GM19468 (cell line): ENCODE measurements at regions not wholly inside any gene's neighbourhood (a gene's known extent, or its start where the extent isn't known, plus 50 kb on each side); places are given as distances from the start of the nearest gene placed in this dataset.

Experiments used
- ATAC-seq: cut with Tn5 transposase; IDR thresholded peaks from one replicate; pipeline ENCODE4 v1.9.1; 2021; ENCODE audit warnings: mild to moderate bottlenecking, moderate library complexity, moderate number of reproducible peaks; ENCODE audit not compliant: unreplicated experiment; ENCODE audit errors: extremely low read depth

DNA sequence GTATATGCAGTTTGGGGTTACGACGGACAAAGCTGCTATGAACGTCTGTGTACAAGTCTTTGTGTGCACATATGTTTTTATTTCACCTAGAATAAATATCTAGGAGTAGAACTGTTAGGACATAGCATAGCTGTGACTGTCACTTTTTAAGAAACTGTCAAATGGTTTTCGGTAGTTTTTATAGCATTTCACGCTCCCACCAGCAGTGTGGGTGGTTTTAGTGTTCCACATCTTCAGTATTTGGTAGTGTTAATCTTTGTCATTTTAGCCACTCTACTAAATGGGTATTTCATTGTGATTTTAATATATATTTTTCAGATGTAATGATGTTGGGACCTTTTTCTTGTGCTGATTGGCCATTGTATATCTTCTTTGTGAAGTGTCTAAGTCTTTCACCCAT lies 109.1 kb upstream of the BCAT1 start:
- ATAC-seq: no peak

DNA sequence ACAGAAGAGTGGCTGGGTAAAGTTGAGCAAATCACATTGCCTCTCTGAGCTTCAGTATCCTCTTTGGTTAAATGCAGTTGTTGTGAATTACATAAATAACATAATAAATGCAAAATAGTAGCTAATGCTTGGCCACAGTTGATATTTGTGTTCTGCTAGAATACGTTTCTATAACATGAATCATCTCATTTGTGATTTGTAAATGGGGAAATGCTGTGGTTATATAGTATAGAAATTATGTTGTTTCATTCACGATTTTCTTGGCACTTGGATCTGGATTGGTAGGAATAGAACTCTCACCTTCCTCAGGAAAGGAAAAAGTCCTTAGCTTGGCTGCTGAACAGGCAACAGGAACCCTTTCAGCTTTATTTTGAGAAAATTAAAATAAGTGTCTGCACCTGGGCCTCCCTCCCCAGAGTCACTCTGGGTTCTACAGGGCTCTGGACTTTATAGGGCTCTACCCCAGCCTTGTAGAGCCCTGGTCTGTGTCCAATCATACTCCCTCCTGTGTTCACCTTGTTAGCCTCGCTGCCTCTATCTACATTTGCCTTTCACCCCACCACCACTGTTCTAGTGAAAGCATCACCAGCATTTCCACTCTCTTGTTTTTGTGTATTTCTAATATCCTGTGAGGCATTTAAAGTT lies 107.7 kb upstream of the BCAT1 start:
- ATAC-seq: no peak

DNA sequence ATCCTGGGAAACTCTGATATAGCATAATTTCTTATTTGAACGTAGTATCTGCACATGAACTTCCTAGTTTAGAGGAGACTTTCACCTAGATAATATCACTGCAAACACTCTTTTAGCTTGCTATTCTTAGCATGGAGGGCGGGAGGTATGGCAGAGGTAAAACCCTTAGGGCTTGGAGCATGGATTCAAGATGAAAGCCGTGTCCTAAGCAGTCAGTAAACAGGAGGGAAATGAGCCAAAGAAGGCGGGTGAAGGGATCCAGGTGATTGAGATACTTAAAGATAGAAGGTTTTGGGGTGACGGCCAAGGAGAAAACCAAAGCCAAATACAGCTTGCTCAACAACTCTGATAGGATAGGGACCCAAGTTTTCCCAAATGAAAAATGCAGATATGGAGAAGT lies 107.1 kb upstream of the BCAT1 start:
- no peak for ATAC-seq

DNA sequence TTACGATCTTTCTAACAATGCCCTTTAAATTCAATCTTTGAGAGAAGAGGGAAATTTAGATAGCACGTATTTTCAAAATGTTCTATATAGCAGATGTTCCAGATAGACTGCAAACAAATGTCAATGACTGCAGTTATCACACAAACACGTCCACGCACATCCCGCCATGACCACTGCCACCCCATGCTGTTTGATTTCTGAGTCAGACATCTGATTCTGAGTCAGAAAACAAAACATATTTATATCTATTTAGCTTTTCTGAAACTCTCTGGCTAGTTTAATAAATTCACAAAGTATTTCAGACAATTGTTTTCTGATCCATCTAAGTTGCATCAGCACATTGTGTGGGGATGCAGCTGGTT lies 105.9 kb upstream of the BCAT1 start:
- no peak for ATAC-seq

DNA sequence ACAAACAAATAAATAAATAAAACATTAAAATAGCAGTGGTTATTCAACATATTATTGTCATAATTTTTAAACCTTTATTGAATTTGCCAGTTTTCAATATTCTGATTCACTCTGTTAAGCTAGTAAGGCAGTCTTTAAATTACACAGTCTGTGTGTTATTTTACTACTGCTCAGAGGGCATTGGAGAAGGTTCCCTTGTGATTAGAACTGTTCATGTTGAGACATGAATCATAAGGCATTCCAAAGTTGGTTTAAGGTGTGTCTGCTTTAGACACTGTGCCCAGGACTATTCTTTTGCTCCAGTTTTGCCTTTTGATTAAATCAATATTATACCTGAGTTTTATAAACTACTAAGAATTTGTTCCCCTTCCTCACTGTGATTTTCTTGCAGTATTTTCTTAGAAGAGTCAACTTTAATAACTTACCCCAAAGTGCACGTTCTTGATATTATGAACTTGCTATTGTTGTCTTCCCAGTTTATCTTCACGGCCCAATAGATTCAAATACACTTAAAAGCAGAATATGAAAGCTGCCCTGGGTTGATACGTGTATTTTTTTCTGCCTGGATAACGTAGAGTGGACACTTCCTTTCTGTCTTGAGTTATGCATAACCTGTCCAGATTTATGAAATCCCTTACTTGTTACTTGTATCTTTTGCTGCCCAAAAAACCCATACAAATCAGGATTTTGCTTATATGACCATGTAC lies 105.3 kb upstream of the BCAT1 start:
- ATAC-seq: no peak

DNA sequence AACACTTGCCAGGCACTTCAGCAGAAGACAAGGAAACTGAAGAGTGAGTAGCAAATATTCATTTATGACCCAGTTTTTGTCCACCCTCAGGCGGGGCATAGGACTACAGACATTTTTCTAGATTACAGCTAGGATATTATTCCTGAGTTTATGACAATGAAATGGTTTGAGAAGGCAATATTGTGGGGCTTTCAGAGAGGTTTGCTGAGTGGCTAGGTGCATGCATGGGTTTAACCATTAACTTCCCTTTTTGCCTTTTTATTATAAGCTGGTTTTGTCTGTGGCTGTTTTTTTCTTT lies 104.0 kb upstream of the BCAT1 start:
- no peak for ATAC-seq

DNA sequence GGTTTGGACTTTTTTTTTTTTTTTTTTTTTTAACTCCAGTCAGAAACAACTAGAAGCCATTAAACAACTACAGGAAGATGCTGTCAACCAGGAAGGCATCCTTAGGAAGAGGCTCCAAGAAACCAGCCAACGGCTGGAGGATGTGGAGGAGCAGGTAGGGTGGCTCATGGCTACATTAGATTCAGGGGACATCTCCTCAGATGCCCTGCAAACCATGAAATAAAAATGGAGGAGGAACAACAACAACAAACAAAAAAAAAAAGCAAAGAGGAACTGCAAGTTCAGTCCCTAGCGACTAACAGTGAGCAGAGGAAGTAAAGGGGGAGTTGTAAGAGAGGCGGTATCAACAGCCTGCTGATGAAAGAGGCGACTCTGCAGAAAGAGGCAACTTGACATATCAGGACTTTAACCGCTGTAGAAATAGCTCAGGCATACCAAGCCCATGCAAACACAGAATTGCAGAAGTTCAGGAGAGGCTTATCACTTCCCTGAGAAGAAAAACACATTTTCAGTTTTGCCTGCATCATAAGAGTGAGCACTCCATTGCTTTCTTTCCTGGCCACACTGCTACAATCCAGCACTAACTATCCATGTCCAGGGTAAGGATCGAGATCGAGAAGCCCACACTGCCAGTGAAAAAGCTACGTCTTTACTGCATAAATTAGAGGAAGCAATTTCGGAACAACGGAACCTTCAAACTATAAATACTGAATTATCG lies 103.5 kb upstream of the BCAT1 start:
- ATAC-seq: peak; percentile 61

DNA sequence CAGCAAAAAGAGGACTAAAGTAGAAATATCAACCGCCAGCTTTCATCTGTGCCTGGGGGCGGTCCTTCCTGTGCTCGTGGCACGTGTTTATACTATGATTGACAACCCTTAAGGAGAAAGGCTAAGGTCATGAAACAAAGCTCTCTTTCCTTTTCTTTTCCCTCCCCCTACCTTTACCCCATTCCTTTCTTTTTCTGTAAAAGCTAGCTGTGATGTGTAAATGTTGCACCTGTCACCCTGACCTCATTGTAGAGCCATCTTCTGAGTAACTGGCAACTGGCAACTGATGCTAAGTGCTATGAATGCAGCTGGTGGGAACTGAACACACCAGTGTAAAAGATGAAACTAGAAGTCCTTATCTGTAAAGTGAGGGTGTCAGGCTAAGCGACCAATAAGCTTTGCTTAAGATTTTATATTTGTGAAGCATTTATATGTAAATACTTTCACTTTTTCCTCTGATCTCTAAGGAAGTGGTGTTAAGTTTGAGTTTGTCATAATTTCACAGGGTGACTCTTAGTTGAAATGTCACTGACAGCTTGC lies 102.8 kb upstream of the BCAT1 start:
- peak; percentile 47 for ATAC-seq

DNA sequence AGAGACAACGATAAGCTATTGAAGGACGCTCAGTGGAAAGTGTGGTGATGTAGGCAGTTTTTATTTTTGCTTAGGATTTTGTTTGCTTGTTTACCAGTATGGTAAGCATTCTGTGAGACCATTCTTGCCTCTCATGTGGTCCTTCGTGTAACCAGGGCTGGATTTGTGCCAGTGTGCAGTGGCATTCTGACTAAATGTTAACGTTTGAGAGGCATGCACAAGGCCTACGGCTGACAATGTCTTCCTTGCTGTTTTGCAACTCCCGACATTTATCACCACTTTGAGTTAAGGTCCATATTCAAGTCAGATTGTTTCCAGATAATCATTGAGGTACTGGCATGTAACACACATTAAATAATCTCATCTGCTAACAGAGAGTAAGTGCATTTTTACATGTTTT lies 102.3 kb upstream of the BCAT1 start:
- ATAC-seq: no peak

DNA sequence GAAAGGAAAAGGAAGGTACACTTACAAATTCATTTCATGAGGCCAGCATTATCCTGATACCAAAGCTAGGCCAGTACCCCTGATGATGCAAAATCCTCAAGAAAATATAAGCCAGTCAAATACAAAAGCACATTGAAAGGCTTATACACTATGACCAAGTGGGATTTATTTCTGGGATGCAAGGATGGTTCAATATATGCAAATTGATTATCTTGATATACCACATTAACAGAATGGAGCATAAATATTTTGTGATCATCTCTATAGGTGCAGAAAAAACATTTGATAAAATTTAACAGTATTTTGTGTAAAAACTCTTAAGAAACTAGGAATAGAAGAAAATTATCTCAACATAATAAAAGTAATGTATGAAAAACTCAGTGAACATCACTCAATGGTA lies 97.0 kb upstream of the BCAT1 start:
- no peak for ATAC-seq

DNA sequence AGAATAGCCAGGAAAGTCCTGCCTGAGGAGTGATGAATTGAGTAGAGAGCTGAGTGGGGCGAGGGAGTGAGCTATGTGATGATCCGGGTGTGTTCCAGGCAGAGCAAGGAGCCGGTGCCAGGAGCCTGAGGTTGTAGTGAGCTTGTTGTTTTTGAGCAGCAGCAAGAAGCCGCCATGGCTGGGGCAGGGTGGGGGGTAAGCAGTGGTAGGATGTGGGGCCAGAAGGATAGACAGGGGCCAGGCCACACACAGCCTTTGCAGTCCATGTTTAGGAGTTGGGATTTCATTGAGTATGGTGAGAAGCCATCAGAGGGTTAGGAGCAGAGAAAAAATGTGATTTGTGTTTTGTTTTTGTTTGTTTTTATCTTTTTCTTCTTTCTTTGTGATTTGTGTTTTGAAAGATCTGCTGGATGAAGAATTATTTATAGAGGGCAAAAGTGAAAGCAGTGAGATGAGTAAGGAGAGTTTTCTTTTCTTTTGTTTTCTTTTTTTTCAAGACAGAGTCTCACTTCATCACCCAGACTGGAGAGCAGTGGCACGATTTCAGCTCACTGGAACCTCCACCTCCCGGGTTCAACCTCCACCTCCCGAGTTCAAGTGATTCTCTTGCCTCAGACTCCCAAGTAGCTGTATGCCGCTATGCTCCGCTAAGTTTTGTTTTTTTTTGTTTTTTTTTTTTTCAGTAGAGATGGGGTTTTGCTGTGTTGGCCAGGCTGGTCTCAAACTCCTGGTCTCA lies 92.3 kb upstream of the BCAT1 start:
- no peak for ATAC-seq

DNA sequence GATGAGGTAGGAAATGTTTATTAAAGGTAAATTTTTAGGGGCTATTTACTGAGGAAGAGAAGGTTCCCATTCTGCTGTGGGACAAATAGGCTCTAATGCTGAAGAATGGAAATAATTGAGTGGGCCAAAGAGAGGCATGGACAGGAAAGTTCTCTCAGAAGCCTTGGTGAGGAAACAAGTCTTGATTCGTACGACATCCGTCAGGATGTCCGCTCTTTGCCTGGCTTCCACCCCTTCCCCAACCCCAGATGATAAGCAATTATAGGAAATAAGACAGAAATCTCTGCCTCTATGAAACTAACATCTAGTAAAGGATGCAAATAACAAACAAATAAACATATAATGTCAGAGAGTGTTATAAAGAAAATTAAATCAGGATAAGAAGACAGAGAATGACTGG lies 91.7 kb upstream of the BCAT1 start:
- no peak for ATAC-seq

DNA sequence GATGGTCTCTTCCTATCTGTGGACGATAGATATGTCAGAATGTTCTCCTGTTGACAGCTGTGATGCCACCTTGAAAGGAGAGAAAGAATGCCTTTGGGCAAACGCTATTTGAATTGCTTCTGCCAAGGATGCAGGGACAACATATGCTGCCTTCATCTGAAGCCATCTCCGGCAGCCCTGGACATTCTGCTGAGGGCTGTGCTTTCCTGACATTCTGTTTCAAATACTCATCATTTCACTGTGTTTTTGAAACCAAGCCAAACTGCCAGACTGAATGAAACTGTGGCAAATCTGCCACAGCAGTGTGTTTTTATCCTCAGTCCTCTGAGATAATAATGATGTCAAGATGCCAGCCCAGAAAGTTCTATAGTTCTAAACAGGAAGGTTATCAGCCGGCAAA lies 85.8 kb upstream of the BCAT1 start:
- ATAC-seq: no peak

DNA sequence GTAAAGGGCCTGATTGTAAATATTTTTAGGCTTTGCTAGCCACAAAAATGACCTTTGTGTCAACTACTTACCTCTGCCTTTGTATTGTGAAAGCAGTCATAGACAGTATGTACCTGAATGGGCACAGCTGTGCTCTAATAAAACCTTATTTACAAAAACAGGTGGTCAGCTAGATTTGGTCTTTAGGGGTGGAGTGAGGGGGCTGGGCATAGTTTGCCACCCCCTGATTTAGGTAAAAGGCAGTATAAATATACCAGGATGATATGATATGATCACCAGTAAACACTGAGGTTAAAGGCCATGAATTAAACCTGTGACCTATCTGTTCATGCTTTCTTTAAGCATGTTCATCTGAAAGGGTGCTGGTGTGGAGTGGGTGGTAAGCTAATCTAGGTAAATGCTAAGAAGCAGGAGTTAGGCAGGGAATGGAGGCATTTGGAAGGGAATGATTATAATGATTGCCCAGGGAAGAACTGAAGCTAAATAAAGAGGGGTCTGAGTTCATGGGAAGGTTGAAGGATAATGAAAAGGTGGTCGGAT lies 77.1 kb upstream of the BCAT1 start:
- ATAC-seq: no peak

DNA sequence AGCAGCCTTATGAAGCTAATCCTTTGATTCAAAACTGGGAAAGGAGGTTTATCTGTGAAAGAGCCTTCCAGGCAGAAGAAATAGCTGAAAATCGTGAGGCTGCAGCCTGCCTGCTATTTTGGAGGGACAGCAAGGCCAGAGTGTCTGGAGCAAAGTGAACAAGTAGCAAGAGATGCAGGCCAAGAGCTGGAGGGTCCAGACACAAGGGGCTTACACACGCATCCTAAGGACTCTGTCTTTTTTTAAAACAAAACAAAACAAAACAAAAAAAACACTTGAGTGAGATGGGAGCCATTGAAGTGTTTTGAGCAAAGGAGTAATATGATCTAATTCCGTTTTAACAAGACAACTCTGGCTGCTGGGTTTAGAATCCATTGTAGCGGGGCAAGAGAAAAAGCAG lies 76.4 kb upstream of the BCAT1 start:
- ATAC-seq: no peak

DNA sequence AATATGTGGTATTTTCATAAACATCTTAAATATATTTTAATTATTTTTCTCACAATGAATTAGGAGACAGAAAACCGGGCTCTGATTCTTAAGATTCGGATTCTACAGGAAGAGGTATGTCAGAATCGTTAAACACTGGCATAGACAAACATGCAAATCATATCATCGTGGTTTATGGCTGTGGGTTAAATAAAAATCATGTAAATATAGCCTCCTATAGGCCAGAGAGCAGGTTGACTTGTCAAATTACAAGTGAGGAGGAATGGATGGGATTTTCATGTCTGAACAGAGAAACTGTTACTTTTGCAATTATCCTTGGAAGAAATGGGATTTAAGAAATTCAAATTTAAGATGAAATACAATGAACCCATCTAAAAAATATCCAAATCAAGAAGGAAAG lies 74.9 kb upstream of the BCAT1 start:
- ATAC-seq: no peak

DNA sequence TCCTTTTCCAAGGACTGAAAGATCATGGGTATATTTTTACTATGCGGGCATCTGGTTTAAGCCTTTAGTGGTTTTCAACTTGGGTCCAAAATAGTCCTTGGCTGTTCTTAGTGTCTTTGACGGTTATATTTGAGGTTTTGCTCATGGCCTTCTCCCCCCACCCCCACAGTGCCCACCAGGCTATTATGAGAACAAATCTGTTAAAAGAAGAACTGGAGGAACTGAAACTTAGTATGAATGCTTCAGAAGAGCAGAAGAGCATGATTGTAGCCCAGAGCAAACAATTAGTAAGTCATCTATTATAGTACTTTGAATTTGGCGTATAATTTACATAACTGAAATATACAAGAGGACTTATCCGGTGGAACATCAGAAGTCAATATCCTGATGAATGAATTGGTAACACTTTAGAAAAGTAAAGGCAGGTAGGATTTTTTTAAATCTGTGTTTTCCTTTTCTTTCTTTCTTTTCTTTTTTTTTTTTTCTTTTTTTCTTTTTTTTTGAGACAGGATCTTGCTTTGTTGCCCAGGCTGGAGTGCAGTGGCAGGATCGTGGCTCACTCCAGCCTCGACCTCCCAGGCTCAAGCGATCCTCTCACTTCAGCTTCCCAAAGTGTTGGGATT lies 71.8 kb upstream of the BCAT1 start:
- ATAC-seq: peak; percentile 89

DNA sequence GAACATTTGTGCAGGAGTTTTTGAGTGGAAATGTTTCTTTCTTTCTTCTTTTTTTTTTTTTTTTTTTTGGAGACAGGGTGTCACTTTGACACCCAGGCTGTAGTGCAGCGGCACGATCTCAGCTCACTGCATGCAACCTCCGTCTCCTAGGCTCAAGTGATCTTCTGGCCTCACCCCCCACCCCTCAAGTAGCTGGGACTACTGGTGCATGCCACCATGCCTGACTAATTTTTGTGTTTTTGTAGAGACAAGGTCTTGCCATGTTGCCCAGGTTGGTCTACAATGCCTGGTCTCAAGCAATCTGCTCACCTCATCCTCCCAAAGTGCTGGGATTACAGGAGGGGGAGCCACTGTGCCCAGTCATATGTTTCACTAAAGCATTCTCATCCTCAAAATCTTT lies 69.2 kb upstream of the BCAT1 start:
- ATAC-seq: no peak

DNA sequence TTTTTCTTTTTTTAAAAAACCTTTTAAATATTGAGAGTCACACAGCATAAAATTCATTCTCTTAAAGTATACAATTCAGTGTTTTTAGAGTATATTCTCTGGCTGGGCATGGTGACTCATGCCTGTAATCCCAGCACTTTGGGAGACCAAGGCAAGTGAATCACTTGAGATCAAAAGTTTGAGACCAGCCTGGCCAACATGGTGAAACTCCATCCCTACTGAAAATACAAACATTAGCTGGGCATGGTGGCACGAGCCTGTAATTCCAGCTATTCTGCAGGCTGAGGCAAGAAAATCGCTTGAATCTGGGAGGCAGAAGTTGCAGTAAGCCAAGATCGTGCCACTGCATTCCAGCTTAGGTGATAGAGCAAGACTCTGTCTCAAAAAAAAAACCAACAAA lies 68.4 kb upstream of the BCAT1 start:
- ATAC-seq: no peak

DNA sequence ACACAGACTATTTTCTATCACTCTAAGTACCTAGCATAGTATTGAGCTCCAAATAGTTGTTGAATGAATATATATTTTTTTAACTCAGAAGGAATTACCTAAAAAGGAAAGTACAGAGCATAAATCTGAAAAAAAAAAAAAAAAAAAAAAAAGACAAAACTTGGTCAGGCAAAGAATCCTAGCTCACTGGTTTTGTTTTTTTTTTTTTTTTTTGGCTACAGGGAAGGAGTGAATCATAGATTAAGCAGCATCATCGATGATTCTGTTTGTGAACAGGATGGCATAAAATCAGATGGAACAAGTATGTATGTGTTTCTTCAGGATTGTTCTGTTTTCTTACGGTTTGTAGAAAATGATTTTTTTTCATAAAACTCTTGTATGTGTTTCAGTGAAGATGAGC lies 66.1 kb upstream of the BCAT1 start:
- ATAC-seq: no peak
